HEK293 (cell line): ENCODE measurements at regions not wholly inside any gene's neighbourhood (a gene's known extent, or its start where the extent isn't known, plus 50 kb on each side); places are given as distances from the start of the nearest gene placed in this dataset.

Experiments used
- CTCF ChIA-PET: fragments of 350-600 bp; formaldehyde crosslinking; extraction: SDS; loops from one replicate; lab custom pipeline; 2021; ENCODE audit warnings: antibody characterized with exemption; lab: Yijun Ruan, JAX
- POLR2A ChIA-PET: fragments of 300-600 bp; formaldehyde crosslinking; extraction: SDS; loops from one replicate; lab custom pipeline; 2020; ENCODE audit warnings: antibody characterized with exemption, inconsistent platforms; lab: Yijun Ruan, JAX
- H3K27ac ChIP-seq: fragments of 200-500 bp; sonication (Bioruptor generic); 2 replicates; pipeline ENCODE4 v1.5.1; 2014; ENCODE audit warnings: low read depth, low read length, control low read depth, inconsistent platforms; ENCODE audit errors: extremely low read depth
- H3K36me3 ChIP-seq, 2 experiments: fragments of 200-500 bp in 1 of 2; sonication (Bioruptor generic) in 1 of 2; 1 replicate in 1 of 2; 2 replicates in 1 of 2; pipeline ENCODE4 v1.5.1; 2014 to 2017; ENCODE audit warnings: inconsistent platforms in 2 of 2, low read length in 2 of 2; ENCODE audit not compliant: control insufficient read depth in 2 of 2, insufficient read depth in 1 of 2
- H3K4me1 ChIP-seq: fragments of 200-500 bp; sonication (Bioruptor generic); 2 replicates; pipeline ENCODE4 v1.5.1; 2014; ENCODE audit warnings: mild to moderate bottlenecking, low read length, inconsistent platforms; ENCODE audit not compliant: control insufficient read depth, insufficient read depth
- H3K4me3 ChIP-seq: 2 replicates; pipeline ENCODE4 v1.5.1; 2011; ENCODE audit warnings: low read depth, mild to moderate bottlenecking, control low read depth, low read length, moderate library complexity
- H3K9me3 ChIP-seq: fragments of 200-500 bp; sonication (Bioruptor generic); 2 replicates; pipeline ENCODE4 v1.5.1; 2014; ENCODE audit warnings: low read depth, low read length, inconsistent platforms; ENCODE audit not compliant: control insufficient read depth, insufficient read depth
- MZF1 ChIP-seq: fragments of 450-650 bp; formaldehyde crosslinking; IDR thresholded peaks from 2 replicates; pipeline ENCODE4 v1.5.1; 2017; ENCODE audit warnings: missing biosample characterization, missing genetic modification characterization, borderline replicate concordance
- SP7 ChIP-seq: fragments of 450-650 bp; formaldehyde crosslinking; IDR thresholded peaks from 2 replicates; pipeline ENCODE4 v1.5.1; 2016; ENCODE audit warnings: missing biosample characterization, missing genetic modification characterization
- WT1 ChIP-seq: fragments of 450-650 bp; formaldehyde crosslinking; IDR thresholded peaks from 2 replicates; pipeline ENCODE4 v1.5.1; 2016; ENCODE audit warnings: missing biosample characterization, missing genetic modification characterization
- ZBTB1 ChIP-seq: fragments of 450-650 bp; formaldehyde crosslinking; IDR thresholded peaks from 2 replicates; pipeline ENCODE4 v1.5.1; 2016; ENCODE audit warnings: missing biosample characterization, missing genetic modification characterization
- ZFHX2 ChIP-seq: fragments of 450-650 bp; formaldehyde crosslinking; conservative IDR thresholded peaks from 2 replicates; pipeline ENCODE4 v1.5.1; 2016; ENCODE audit warnings: missing biosample characterization, missing genetic modification characterization
- ZNF184 ChIP-seq: fragments of 450-650 bp; IDR thresholded peaks from 2 replicates; pipeline ENCODE4 v1.5.1; 2018; ENCODE audit warnings: missing biosample characterization, mild to moderate bottlenecking, missing genetic modification characterization
- ZNF391 ChIP-seq: fragments of 450-650 bp; formaldehyde crosslinking; IDR thresholded peaks from 2 replicates; pipeline ENCODE4 v1.5.1; 2016; ENCODE audit warnings: low read depth, missing biosample characterization, missing genetic modification characterization, borderline replicate concordance
- ZNF433 ChIP-seq: fragments of 450-650 bp; formaldehyde crosslinking; IDR thresholded peaks from 2 replicates; pipeline ENCODE4 v1.5.1; 2016; ENCODE audit warnings: missing biosample characterization, missing genetic modification characterization, low read depth
- ZNF48 ChIP-seq: fragments of 450-650 bp; formaldehyde crosslinking; IDR thresholded peaks from 2 replicates; pipeline ENCODE4 v1.5.1; 2016; ENCODE audit warnings: missing biosample characterization, missing genetic modification characterization
- ZNF585B ChIP-seq: fragments of 450-650 bp; formaldehyde crosslinking; IDR thresholded peaks from 2 replicates; pipeline ENCODE4 v1.5.1; 2016; ENCODE audit warnings: missing biosample characterization, missing genetic modification characterization
- ZNF624 ChIP-seq: fragments of 450-650 bp; formaldehyde crosslinking; IDR thresholded peaks from 2 replicates; pipeline ENCODE4 v1.5.1; 2017; ENCODE audit warnings: missing biosample characterization, missing genetic modification characterization
- TF ChIP-seq, protein P1 (sequence below): fragments of 450-650 bp; formaldehyde crosslinking; IDR thresholded peaks from 2 replicates; pipeline ENCODE4 v1.5.0; 2017; ENCODE audit warnings: missing biosample characterization, missing genetic modification characterization, borderline replicate concordance
- TF ChIP-seq, protein P2 (sequence below): fragments of 450-650 bp; formaldehyde crosslinking; IDR thresholded peaks from 2 replicates; pipeline ENCODE4 v1.5.1; 2016; ENCODE audit warnings: missing biosample characterization, missing genetic modification characterization

DNA sequence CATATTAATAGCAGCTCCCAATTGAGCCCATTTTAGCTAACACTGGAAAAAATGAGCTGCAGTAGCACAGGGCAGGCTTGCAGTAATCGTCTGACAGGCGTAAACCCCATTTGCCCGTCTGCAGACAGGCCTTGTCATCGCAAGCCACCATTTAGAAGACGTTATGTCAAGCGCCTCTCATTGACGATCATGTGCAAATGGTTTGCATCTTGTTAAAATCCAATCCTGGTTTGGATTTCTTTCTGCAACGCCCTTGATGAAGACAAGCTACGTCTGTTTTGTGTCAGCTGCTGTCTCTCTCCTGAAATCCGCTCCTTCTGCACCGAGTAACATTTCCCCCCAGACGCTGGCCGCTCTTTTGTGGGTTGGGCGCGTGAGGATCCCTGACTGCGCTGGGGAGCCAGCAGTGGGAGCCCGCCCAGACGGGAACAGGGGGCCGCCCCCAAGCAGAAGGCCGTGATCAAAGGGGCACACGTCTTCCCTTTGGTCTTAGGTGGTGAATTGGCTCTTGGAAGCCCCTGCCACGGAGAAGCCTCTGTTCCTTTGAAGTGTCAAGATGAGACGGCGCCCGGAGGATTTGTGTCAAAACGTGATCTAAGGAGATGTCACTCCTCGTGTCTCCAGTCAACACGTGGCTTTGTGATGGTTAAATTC, 84.2 kb upstream of the GPC1 start:
- H3K36me3 ChIP-seq, result no peaks in the 10 kb centered on the region
- no peak overlapping the region for H3K4me3 ChIP-seq
- H3K9me3 ChIP-seq, result no peaks in the 10 kb centered on the region
- ChIA-PET POLR2A (no interaction called here), CTCF (no interaction called here)
- H3K4me1 ChIP-seq, result no peaks in the 10 kb centered on the region
- no peak for TF ChIP-seq ZFHX2
- TF ChIP-seq, protein P1, sequence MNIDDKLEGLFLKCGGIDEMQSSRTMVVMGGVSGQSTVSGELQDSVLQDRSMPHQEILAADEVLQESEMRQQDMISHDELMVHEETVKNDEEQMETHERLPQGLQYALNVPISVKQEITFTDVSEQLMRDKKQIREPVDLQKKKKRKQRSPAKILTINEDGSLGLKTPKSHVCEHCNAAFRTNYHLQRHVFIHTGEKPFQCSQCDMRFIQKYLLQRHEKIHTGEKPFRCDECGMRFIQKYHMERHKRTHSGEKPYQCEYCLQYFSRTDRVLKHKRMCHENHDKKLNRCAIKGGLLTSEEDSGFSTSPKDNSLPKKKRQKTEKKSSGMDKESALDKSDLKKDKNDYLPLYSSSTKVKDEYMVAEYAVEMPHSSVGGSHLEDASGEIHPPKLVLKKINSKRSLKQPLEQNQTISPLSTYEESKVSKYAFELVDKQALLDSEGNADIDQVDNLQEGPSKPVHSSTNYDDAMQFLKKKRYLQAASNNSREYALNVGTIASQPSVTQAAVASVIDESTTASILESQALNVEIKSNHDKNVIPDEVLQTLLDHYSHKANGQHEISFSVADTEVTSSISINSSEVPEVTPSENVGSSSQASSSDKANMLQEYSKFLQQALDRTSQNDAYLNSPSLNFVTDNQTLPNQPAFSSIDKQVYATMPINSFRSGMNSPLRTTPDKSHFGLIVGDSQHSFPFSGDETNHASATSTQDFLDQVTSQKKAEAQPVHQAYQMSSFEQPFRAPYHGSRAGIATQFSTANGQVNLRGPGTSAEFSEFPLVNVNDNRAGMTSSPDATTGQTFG (tag by site-specific recombination), result no peak
- no peak for TF ChIP-seq ZNF585B (tag by site-specific recombination)
- H3K27ac ChIP-seq, result no peak overlapping the region

DNA sequence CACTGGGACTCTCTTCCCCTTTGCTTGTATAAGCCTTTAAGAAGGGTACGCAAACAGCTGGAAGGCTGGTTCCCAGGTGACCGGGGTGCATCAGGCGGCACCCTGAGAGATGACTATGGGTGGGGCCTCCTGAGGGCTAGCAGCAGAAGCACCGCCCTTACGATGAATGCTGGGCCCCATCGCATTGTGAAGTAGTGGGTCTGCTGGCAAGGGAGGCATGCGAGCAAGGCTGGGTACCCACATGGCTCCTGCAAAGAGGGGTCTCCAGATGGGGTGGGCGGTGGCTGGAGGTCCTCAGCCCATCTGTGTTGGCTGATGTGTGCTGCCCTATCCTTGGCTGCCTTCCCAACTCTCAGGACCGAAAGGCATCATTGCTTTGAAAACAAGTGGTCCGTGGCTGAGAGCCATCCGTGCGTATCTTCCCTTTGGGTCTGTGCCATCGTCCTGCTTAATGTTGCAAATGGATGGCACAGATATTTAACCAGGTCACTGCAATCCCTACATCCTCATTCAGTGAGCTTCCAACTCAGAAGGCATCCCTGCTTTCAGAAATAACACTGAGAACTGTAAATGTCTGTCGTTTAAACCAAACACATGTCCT, 83.5 kb upstream of the GPC1 start:
- no peaks in the 10 kb centered on the region for H3K9me3 ChIP-seq

DNA sequence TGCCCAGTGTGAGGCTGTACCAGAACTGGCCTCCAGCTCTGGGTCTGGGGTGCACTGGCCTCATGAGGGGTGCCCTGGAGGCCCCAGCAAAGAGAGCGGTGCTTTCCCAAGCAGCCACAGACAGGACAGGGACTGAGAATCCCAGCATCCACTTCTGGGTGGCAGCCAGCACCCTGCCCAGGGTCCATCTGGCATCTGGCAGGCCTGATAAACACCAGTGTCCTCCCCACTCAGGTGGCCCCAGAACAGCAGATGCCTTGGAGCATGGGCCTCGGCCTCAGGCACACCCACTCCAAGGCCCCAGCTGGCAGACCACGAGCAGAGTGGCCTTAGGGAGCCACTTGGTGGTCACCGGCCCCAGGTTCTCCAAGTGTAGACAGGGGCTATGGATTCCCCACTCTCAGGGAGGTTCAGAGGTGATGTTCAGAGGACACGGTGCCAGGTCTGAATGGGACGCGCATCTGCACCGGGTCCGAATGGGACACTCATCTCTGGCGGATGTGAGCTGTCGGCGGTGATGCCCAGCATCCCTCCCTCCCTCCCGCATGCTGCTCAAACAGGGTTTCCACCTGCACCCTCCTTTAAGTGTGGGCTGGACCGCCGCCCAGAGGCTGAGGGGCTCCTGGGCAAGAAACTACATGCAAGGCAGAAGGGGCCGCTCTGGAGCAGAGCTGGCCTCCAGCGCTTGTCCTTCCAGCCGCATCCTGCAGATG, 82.2 kb upstream of the GPC1 start:
- ChIA-PET CTCF (no interaction called here), POLR2A (no interaction called here)
- no peaks in the 10 kb centered on the region for H3K36me3 ChIP-seq
- no peak overlapping the region for H3K27ac ChIP-seq
- no peaks in the 10 kb centered on the region for H3K9me3 ChIP-seq
- H3K4me1 ChIP-seq, result no peaks in the 10 kb centered on the region
- H3K4me3 ChIP-seq, result no peak overlapping the region
- TF ChIP-seq ZNF433 (tag by site-specific recombination), result no peak
- no peak for TF ChIP-seq WT1 (tag by site-specific recombination)
- TF ChIP-seq SP7, result no peak
- TF ChIP-seq MZF1 (tag by site-specific recombination), result no peak
- no peak for TF ChIP-seq ZNF585B (tag by site-specific recombination)
- TF ChIP-seq ZNF391 (tag by site-specific recombination), result no peak
- TF ChIP-seq ZNF624 (tag by site-specific recombination), result no peak

More for the DNA sequence above, 83.5 kb upstream of the GPC1 start:
- Histone ChIP-seq H3K27ac (no peak overlapping the region), H3K4me1 (no peaks in the 10 kb centered on the region), H3K4me3 (no peak overlapping the region), H3K36me3 (no peaks in the 10 kb centered on the region)
- POLR2A ChIA-PET, result no interaction called here
- CTCF ChIA-PET, result no interaction called here
- no peak for TF ChIP-seq ZNF184
- no peak for TF ChIP-seq ZNF391 (tag by site-specific recombination)
- TF ChIP-seq ZNF48, result no peak
- TF ChIP-seq, protein P2, sequence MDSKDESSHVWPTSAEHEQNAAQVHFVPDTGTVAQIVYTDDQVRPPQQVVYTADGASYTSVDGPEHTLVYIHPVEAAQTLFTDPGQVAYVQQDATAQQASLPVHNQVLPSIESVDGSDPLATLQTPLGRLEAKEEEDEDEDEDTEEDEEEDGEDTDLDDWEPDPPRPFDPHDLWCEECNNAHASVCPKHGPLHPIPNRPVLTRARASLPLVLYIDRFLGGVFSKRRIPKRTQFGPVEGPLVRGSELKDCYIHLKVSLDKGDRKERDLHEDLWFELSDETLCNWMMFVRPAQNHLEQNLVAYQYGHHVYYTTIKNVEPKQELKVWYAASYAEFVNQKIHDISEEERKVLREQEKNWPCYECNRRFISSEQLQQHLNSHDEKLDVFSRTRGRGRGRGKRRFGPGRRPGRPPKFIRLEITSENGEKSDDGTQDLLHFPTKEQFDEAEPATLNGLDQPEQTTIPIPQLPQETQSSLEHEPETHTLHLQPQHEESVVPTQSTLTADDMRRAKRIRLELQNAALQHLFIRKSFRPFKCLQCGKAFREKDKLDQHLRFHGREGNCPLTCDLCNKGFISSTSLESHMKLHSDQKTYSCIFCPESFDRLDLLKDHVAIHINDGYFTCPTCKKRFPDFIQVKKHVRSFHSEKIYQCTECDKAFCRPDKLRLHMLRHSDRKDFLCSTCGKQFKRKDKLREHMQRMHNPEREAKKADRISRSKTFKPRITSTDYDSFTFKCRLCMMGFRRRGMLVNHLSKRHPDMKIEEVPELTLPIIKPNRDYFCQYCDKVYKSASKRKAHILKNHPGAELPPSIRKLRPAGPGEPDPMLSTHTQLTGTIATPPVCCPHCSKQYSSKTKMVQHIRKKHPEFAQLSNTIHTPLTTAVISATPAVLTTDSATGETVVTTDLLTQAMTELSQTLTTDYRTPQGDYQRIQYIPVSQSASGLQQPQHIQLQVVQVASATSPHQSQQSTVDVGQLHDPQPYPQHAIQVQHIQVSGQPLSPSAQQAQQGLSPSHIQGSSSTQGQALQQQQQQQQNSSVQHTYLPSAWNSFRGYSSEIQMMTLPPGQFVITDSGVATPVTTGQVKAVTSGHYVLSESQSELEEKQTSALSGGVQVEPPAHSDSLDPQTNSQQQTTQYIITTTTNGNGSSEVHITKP (tag by site-specific recombination), result no peak
- TF ChIP-seq ZBTB1 (tag by site-specific recombination), result no peak
